Liver (tissue), 8 donors: ENCODE measurements at regions not wholly inside any gene's neighbourhood (a gene's known extent, or its start where the extent isn't known, plus 50 kb on each side); places are given as distances from the start of the nearest gene placed in this dataset.

Experiments
- DNase-seq: peaks from one replicate; pipeline ENCODE4 v3.0.0-alpha.2; 2017; ENCODE audit warnings: low spot score
- H3K27ac ChIP-seq, 2 donors: one replicate each; pipeline ENCODE4 v1.7.0; 2013; ENCODE audit warnings: inconsistent platforms in 2 of 2, low read length in 2 of 2, control low read depth in 1 of 2, low read depth in 1 of 2, mild to moderate bottlenecking in 1 of 2
- H3K27me3 ChIP-seq, 4 donors: one replicate each; pipeline versions ENCODE4 v1.6.1 to v1.7.0; 2013; ENCODE audit warnings: low read length in 3 of 4, inconsistent platforms in 1 of 4, mild to moderate bottlenecking in 1 of 4, moderate library complexity in 1 of 4; ENCODE audit not compliant: control insufficient read depth in 4 of 4, insufficient read depth in 4 of 4
- H3K36me3 ChIP-seq, 4 donors: one replicate each; pipeline versions ENCODE4 v1.6.1 to v1.7.0; 2013; ENCODE audit warnings: low read length in 3 of 4, mild to moderate bottlenecking in 3 of 4, low read depth in 1 of 4, moderate library complexity in 1 of 4; ENCODE audit not compliant: control insufficient read depth in 4 of 4, insufficient read depth in 3 of 4
- H3K4me1 ChIP-seq, 4 donors: one replicate each; pipeline versions ENCODE4 v1.6.1 to v1.7.0; 2013; ENCODE audit warnings: low read length in 3 of 4, mild to moderate bottlenecking in 3 of 4, moderate library complexity in 1 of 4; ENCODE audit not compliant: control insufficient read depth in 4 of 4, insufficient read depth in 4 of 4
- H3K4me3 ChIP-seq, 3 donors: one replicate each; pipeline versions ENCODE4 v1.6.1 to v1.7.0; 2013; ENCODE audit warnings: low read length in 3 of 3, control low read depth in 1 of 3, low read depth in 1 of 3, mild to moderate bottlenecking in 1 of 3
- H3K9ac ChIP-seq, 2 donors: one replicate each; pipeline ENCODE4 v1.7.0; 2013; ENCODE audit warnings: low read length in 2 of 2, mild to moderate bottlenecking in 2 of 2, moderate library complexity in 2 of 2, control low read depth in 1 of 2, low read depth in 1 of 2
- H3K9me3 ChIP-seq, 4 donors: one replicate each; pipeline versions ENCODE4 v1.6.1 to v1.7.0; 2013; ENCODE audit warnings: low read length in 3 of 4; ENCODE audit not compliant: control insufficient read depth in 4 of 4
- ATF3 ChIP-seq: IDR thresholded peaks from 2 replicates; pipeline ENCODE4 v1.6.1; 2016; ENCODE audit warnings: antibody characterized with exemption
- CTCF ChIP-seq: fragments of 150-350 bp; IDR thresholded peaks from 2 replicates; pipeline ENCODE4 v1.5.1; 2017; ENCODE audit warnings: improper control_type of control experiment, low read depth, low read length; ENCODE audit not compliant: missing input control
- EGR1 ChIP-seq, 2 donors: IDR thresholded peaks; 2 replicates each; pipeline ENCODE4 v1.6.1; 2016 to 2018; ENCODE audit warnings: antibody characterized with exemption in 2 of 2, low read depth in 2 of 2
- FOXA2 ChIP-seq: IDR thresholded peaks from 2 replicates; pipeline ENCODE4 v1.6.1; 2016; ENCODE audit warnings: antibody characterized with exemption
- GABPA ChIP-seq, 2 donors: IDR thresholded peaks in 1 of 2; conservative IDR thresholded peaks in 1 of 2; 2 replicates each; pipeline ENCODE4 v1.6.1; 2016; ENCODE audit warnings: antibody characterized with exemption in 2 of 2, mild to moderate bottlenecking in 1 of 2, moderate library complexity in 1 of 2
- HNF4A ChIP-seq, 2 donors: conservative IDR thresholded peaks; 2 replicates each; pipeline ENCODE4 v1.6.1; 2016; ENCODE audit warnings: antibody characterized with exemption in 2 of 2, mild to moderate bottlenecking in 2 of 2
- HNF4G ChIP-seq: IDR thresholded peaks from 2 replicates; pipeline ENCODE4 v1.6.1; 2016; ENCODE audit warnings: antibody characterized with exemption
- JUND ChIP-seq, 2 donors: IDR thresholded peaks; 2 replicates each; pipeline ENCODE4 v1.6.1; 2016; ENCODE audit warnings: antibody characterized with exemption in 2 of 2
- MAX ChIP-seq: IDR thresholded peaks from 2 replicates; pipeline ENCODE4 v1.6.1; 2016; ENCODE audit warnings: antibody characterized with exemption
- NR2F2 ChIP-seq: IDR thresholded peaks from 2 replicates; pipeline ENCODE4 v1.6.1; 2016; ENCODE audit warnings: antibody characterized with exemption
- RAD21 ChIP-seq, 2 donors: IDR thresholded peaks; 2 replicates each; pipeline ENCODE4 v1.6.1; 2016; ENCODE audit warnings: antibody characterized with exemption in 2 of 2, mild to moderate bottlenecking in 2 of 2
- REST ChIP-seq: IDR thresholded peaks from 2 replicates; pipeline ENCODE4 v1.6.1; 2016; ENCODE audit warnings: antibody characterized with exemption, mild to moderate bottlenecking
- RXRA ChIP-seq, 2 donors: IDR thresholded peaks; 2 replicates each; pipeline ENCODE4 v1.6.1; 2017 to 2018; ENCODE audit warnings: antibody characterized with exemption in 2 of 2, mild to moderate bottlenecking in 1 of 2
- SP1 ChIP-seq: IDR thresholded peaks from 2 replicates; pipeline ENCODE4 v1.6.1; 2018; ENCODE audit warnings: antibody characterized with exemption, mild to moderate bottlenecking
- TAF1 ChIP-seq: conservative IDR thresholded peaks from 2 replicates; pipeline ENCODE4 v1.6.1; 2016; ENCODE audit warnings: antibody characterized with exemption, mild to moderate bottlenecking
- YY1 ChIP-seq: IDR thresholded peaks from 2 replicates; pipeline ENCODE4 v1.6.1; 2016; ENCODE audit warnings: antibody characterized with exemption, mild to moderate bottlenecking
- ZBTB33 ChIP-seq: IDR thresholded peaks from 2 replicates; pipeline ENCODE4 v1.6.1; 2016; ENCODE audit warnings: antibody characterized with exemption
- WGBS: extraction: QIAGEN DNeasy Blood & Tissue Kit; methylation state at CpG from one replicate; pipeline ENCODE4 v1.1.7; 2013; 5-methylcytosine and 5-hydroxymethylcytosine counted together
- donor health status: healthy.
- donor health status: healthy.
- donor health status: healthy.
- donor health status: healthy.
- donor health status: healthy.

- WGBS = 67% methylated on average over 6 of the region's 6 CpGs
- no peaks in the 10 kb centered on the region for H3K9me3 ChIP-seq
- no peak overlapping the region for H3K9ac ChIP-seq
- H3K36me3 ChIP-seq = no peaks in the 10 kb centered on the region
- H3K27ac ChIP-seq = no peak overlapping the region
- H3K4me3 ChIP-seq = no peak overlapping the region
- H3K4me1 ChIP-seq = no peaks in the 10 kb centered on the region
- H3K27me3 ChIP-seq = no peaks in the 10 kb centered on the region
- TF ChIP-seq MAX = no peak
- no peak for TF ChIP-seq YY1
- TF ChIP-seq EGR1 (IDR thresholded peaks at IDR 0.05; ENCODE audit: low read depth in 2 of 2) = no peak
- TF ChIP-seq GABPA (IDR thresholded peaks at IDR 0.05 in 1 of 2, conservative IDR thresholded peaks at IDR 0.05 in 1 of 2) = no peak
- TF ChIP-seq HNF4G = no peak
- no peak for TF ChIP-seq HNF4A (conservative IDR thresholded peaks at IDR 0.05)
- TF ChIP-seq JUND (IDR thresholded peaks at IDR 0.05) = no peak
- TF ChIP-seq CTCF = no peak
- TF ChIP-seq ZBTB33 = no peak
- TF ChIP-seq RAD21 (IDR thresholded peaks at IDR 0.05) = no peak
- no peak for TF ChIP-seq FOXA2
- no peak for TF ChIP-seq RXRA (IDR thresholded peaks at IDR 0.05)
- no peak for TF ChIP-seq SP1
- no peak for TF ChIP-seq ATF3
- TF ChIP-seq REST = no peak
- no peak for TF ChIP-seq NR2F2
- TF ChIP-seq TAF1 = no peak
- DNase-seq = no peak
Observed at GRCh38 chr2:51795248-51795888, 763.4 kb upstream of the NRXN1 start.
